PC-3 (cell line): ENCODE measurements at regions not wholly inside any gene's neighbourhood (a gene's known extent, or its start where the extent isn't known, plus 50 kb on each side); places are given as distances from the start of the nearest gene placed in this dataset.

Experiments used
- ATAC-seq: fragments of 200-7000 bp; cut with Tn5 transposase; 2 replicates; pipeline ENCODE4 v1.9.1; 2020; ENCODE audit warnings: mild to moderate bottlenecking, moderate library complexity
- BruUV-seq: library from RNA; stranded (reverse); fragments of 400-500 nt; replicated peaks from 2 replicates; lab custom pipeline; 2021; lab: Mats Ljungman, UMichigan
- CTCF ChIA-PET: fragments of 300-600 bp; sonication (Branson Sonifier 250); formaldehyde crosslinking; loops from one replicate; lab custom pipeline; 2022; ENCODE audit warnings: antibody characterized with exemption; lab: Charles Lee
- POLR2A ChIA-PET: fragments of 300-600 bp; sonication (Branson Sonifier 250); formaldehyde crosslinking; loops from one replicate; lab custom pipeline; 2022; ENCODE audit warnings: antibody characterized with exemption; ENCODE audit not compliant: unreplicated experiment; lab: Charles Lee
- DNase-seq: peaks from one replicate; pipeline ENCODE4 v3.0.0-alpha.2; 2015
- H2AFZ ChIP-seq: fragments of 300-600 bp; sonication (generic); 2 replicates; pipeline ENCODE4 v1.6.0; 2016; ENCODE audit warnings: antibody characterized with exemption, low read length
- H3F3A ChIP-seq: fragments of 300-600 bp; sonication (generic); one replicate; pipeline ENCODE4 v1.6.0; 2017; ENCODE audit warnings: antibody characterized with exemption, low read length, control low read depth, mild to moderate bottlenecking; ENCODE audit not compliant: unreplicated experiment
- H3K27ac ChIP-seq: fragments of 300-600 bp; sonication (generic); 2 replicates; pipeline ENCODE4 v1.5.1; 2016; ENCODE audit warnings: mild to moderate bottlenecking, low read length
- H3K27me3 ChIP-seq: fragments of 300-600 bp; sonication (generic); 2 replicates; pipeline ENCODE4 v1.6.1; 2016; ENCODE audit warnings: low read length, mixed read lengths
- H3K36me3 ChIP-seq: fragments of 300-600 bp; sonication (generic); 2 replicates; pipeline ENCODE4 v1.6.1; 2016; ENCODE audit warnings: low read depth, mixed run types, low read length, mixed read lengths
- H3K4me1 ChIP-seq: fragments of 300-600 bp; sonication (generic); 2 replicates; pipeline ENCODE4 v1.5.1; 2016; ENCODE audit warnings: low read length; ENCODE audit not compliant: insufficient read depth
- H3K4me2 ChIP-seq: fragments of 300-600 bp; sonication (generic); 2 replicates; pipeline ENCODE4 v1.6.0; 2016; ENCODE audit warnings: low read length
- H3K4me3 ChIP-seq: fragments of 300-600 bp; sonication (generic); 2 replicates; pipeline ENCODE4 v1.5.1; 2016; ENCODE audit warnings: mild to moderate bottlenecking, low read length, mixed read lengths
- H3K79me2 ChIP-seq: fragments of 300-600 bp; sonication (generic); 2 replicates; pipeline ENCODE4 v1.6.1; 2017; ENCODE audit warnings: low read length, mixed read lengths
- H3K9ac ChIP-seq: fragments of 300-600 bp; sonication (generic); 2 replicates; pipeline ENCODE4 v1.6.0; 2016; ENCODE audit warnings: mild to moderate bottlenecking, low read length
- H3K9me2 ChIP-seq: fragments of 300-600 bp; sonication (generic); replicated peaks from 2 replicates; pipeline ENCODE4 v1.6.1; 2016; ENCODE audit warnings: mixed run types, low read length, mixed read lengths
- H3K9me3 ChIP-seq: fragments of 300-600 bp; sonication (generic); 2 replicates; pipeline ENCODE4 v1.6.1; 2016; ENCODE audit warnings: low read length, mixed read lengths
- H4K20me1 ChIP-seq: fragments of 300-600 bp; sonication (generic); 2 replicates; pipeline ENCODE4 v1.6.1; 2016; ENCODE audit warnings: low read length, mixed read lengths
- CTCF ChIP-seq: fragments of 300-600 bp; sonication (generic); conservative IDR thresholded peaks from 2 replicates; pipeline ENCODE4 v1.5.1; 2017; ENCODE audit warnings: antibody characterized with exemption, low read depth, mild to moderate bottlenecking, low read length
- EZH2 ChIP-seq: fragments of 300-600 bp; sonication (generic); IDR thresholded peaks from one replicate; pipeline ENCODE4 v1.6.1; 2017; ENCODE audit warnings: antibody characterized with exemption, mild to moderate bottlenecking, low read length; ENCODE audit not compliant: unreplicated experiment
- EZH2phosphoT487 ChIP-seq: fragments of 300-600 bp; sonication (generic); IDR thresholded peaks from 2 replicates; pipeline ENCODE4 v1.6.1; 2018; ENCODE audit warnings: mild to moderate bottlenecking, antibody characterized with exemption, low read length, borderline replicate concordance
- intact Hi-C: fragments of 100-400 bp; cut with micrococcal nuclease; formaldehyde crosslinking; loops from 2 replicates; pipeline ENCODE4 v1.9.0; 2023

- H3K4me2 ChIP-seq: no peak overlapping the region
Measured at GRCh38 chr11:111135101-111135500, 110.4 kb upstream of the POU2AF2 start.

GRCh38 chr11:111128076-111128870 lies 117.3 kb upstream of the POU2AF2 start:
- Histone ChIP-seq H2AFZ (no peak overlapping the region), H3K4me2 (no peak overlapping the region), H3K27me3 (peaks cover 20% of the 10 kb centered on the region; the same call in 1 of the 2 replicates), H3K9me2 (no peaks in the 10 kb centered on the region), H3K4me1 (no peaks in the 10 kb centered on the region), H3K27ac (no peak overlapping the region), H3K9me3 (no peaks in the 10 kb centered on the region), H3F3A (no peaks in the 10 kb centered on the region), H3K36me3 (no peaks in the 10 kb centered on the region), H4K20me1 (no peaks in the 10 kb centered on the region), H3K79me2 (no peaks in the 10 kb centered on the region), H3K4me3 (no peak overlapping the region), H3K9ac (no peak overlapping the region)
- CTCF ChIA-PET: no interaction called here
- TF ChIP-seq EZH2phosphoT487: no peak
- no peak for TF ChIP-seq EZH2
- POLR2A ChIA-PET: no interaction called here
- intact Hi-C loops: no loop called here
- no TSS peak for BruUV-seq
- ATAC-seq (no peak), DNase-seq (no peak)

More at GRCh38 chr11:111135101-111135500, 110.4 kb upstream of the POU2AF2 start:
- no peak for TF ChIP-seq EZH2
- no peak for TF ChIP-seq CTCF
- TF ChIP-seq EZH2phosphoT487: no peak
- BruUV-seq: no TSS peak
- Histone ChIP-seq H3K4me1 (no peaks in the 10 kb centered on the region), H4K20me1 (no peaks in the 10 kb centered on the region), H3K9ac (no peak overlapping the region), H3K79me2 (no peaks in the 10 kb centered on the region), H3K36me3 (no peaks in the 10 kb centered on the region), H3K4me3 (no peak overlapping the region), H3K27me3 (peaks cover 58% of the 10 kb centered on the region), H3K9me3 (no peaks in the 10 kb centered on the region), H2AFZ (no peak overlapping the region), H3K9me2 (no peaks in the 10 kb centered on the region), H3F3A (no peaks in the 10 kb centered on the region), H3K27ac (no peak overlapping the region)
- POLR2A ChIA-PET: no interaction called here
- intact Hi-C loops: no loop called here
- no peak for ATAC-seq
- CTCF ChIA-PET: no interaction called here
- no peak for DNase-seq

- H3K4me3 ChIP-seq: no peak overlapping the region
- H3K9me3 ChIP-seq: no peaks in the 10 kb centered on the region
- no TSS peak for BruUV-seq
- no peak overlapping the region for H3K4me2 ChIP-seq
- no peaks in the 10 kb centered on the region for H3F3A ChIP-seq
- peaks cover 20% of the 10 kb centered on the region for H3K27me3 ChIP-seq
- TF ChIP-seq EZH2phosphoT487 (no peak), EZH2 (no peak), CTCF (no peak)
- ATAC-seq: no peak
- ChIA-PET POLR2A (no interaction called here), CTCF (no interaction called here)
- no peaks in the 10 kb centered on the region for H3K9me2 ChIP-seq
- H3K4me1 ChIP-seq: no peaks in the 10 kb centered on the region
- H3K27ac ChIP-seq: no peak overlapping the region
- H3K79me2 ChIP-seq: no peaks in the 10 kb centered on the region
- H3K9ac ChIP-seq: no peak overlapping the region
- intact Hi-C loops: no loop called here
- no peaks in the 10 kb centered on the region for H4K20me1 ChIP-seq
- H2AFZ ChIP-seq: no peak overlapping the region
- H3K36me3 ChIP-seq: no peaks in the 10 kb centered on the region
- DNase-seq: no peak
Measured at GRCh38 chr11:111124724-111125123, 120.8 kb upstream of the POU2AF2 start.
